Kidney (tissue), 13 donors: ENCODE measurements at regions not wholly inside any gene's neighbourhood (a gene's known extent, or its start where the extent isn't known, plus 50 kb on each side); places are given as distances from the start of the nearest gene placed in this dataset.

Experiments used
- DNase-seq, 5 donors: peaks; one replicate each; pipeline ENCODE4 v3.0.0-alpha.2; 2013 to 2020
- FAIRE-seq: peaks from 2 replicates; lab custom pipeline; 2012; peaks lifted over from hg19 to GRCh38; lab: Jason Lieb, UNC
- H3K27ac ChIP-seq, 2 donors: one replicate each; pipeline ENCODE4 v1.7.0; 2013; ENCODE audit warnings: low read depth in 2 of 2, low read length in 2 of 2, inconsistent platforms in 1 of 2
- H3K27me3 ChIP-seq: one replicate; pipeline ENCODE4 v1.7.1; 2013; ENCODE audit warnings: low read length, inconsistent platforms; ENCODE audit not compliant: control insufficient read depth, insufficient read depth
- H3K36me3 ChIP-seq, 3 donors: one replicate each; pipeline versions ENCODE4 v1.7.0 to v1.7.1; 2013; ENCODE audit warnings: low read length in 3 of 3, control low read depth in 1 of 3, inconsistent platforms in 1 of 3; ENCODE audit not compliant: insufficient read depth in 3 of 3, control insufficient read depth in 2 of 3
- H3K4me1 ChIP-seq, 3 donors: one replicate each; pipeline versions ENCODE4 v1.7.0 to v1.7.1; 2013; ENCODE audit warnings: low read length in 3 of 3, inconsistent platforms in 1 of 3, low read depth in 1 of 3; ENCODE audit not compliant: control insufficient read depth in 2 of 3, insufficient read depth in 2 of 3
- H3K4me3 ChIP-seq, 3 donors: one replicate each; pipeline versions ENCODE4 v1.7.0 to v1.8.1; 2013; ENCODE audit warnings: low read length in 3 of 3, control low read depth in 1 of 3, inconsistent platforms in 1 of 3
- H3K9ac ChIP-seq, 3 donors: one replicate each; pipeline versions ENCODE4 v1.7.0 to v1.7.1; 2013; ENCODE audit warnings: low read length in 3 of 3, control low read depth in 1 of 3, inconsistent platforms in 1 of 3
- H3K9me3 ChIP-seq, 3 donors: one replicate each; pipeline versions ENCODE4 v1.7.0 to v1.7.1; 2013; ENCODE audit warnings: low read length in 3 of 3, control low read depth in 1 of 3, inconsistent platforms in 1 of 3; ENCODE audit not compliant: control insufficient read depth in 2 of 3, insufficient read depth in 1 of 3
- CTCF ChIP-seq: IDR thresholded peaks from 3 replicates; pipeline ENCODE4 v1.5.1; 2012; ENCODE audit warnings: mild to moderate bottlenecking, moderate library complexity, borderline replicate concordance; ENCODE audit not compliant: insufficient read depth; ENCODE audit errors: extremely low read depth
- intact Hi-C: fragments of 100-400 bp; cut with DNase I; formaldehyde crosslinking; loops from one replicate; pipeline ENCODE4 v1.11.1; 2022
- donor health status: control.
- donor health status: control.
- donor health status: control.
- donor health status: control.
- donor health status: control.
- donor health status: DM: yes; HTN: yes; CAD: no.
- donor health status: Normal renal cell carcinoma (clear cell type).

GRCh38 chr9:90956026-90956810 is 154.6 kb downstream of the SYK start:
- H3K4me1 ChIP-seq = no peaks in the 10 kb centered on the region
- no peaks in the 10 kb centered on the region for H3K27me3 ChIP-seq
- no peak overlapping the region for H3K4me3 ChIP-seq
- TF ChIP-seq CTCF = no peak
- H3K9me3 ChIP-seq = no peaks in the 10 kb centered on the region
- H3K36me3 ChIP-seq = no peaks in the 10 kb centered on the region
- no peak overlapping the region for H3K27ac ChIP-seq
- DNase-seq (no peak), FAIRE-seq (no peak)
- intact Hi-C loops = no loop called here
- H3K9ac ChIP-seq = no peak overlapping the region

- Histone ChIP-seq H3K4me3 (no peak overlapping the region), H3K9ac (no peak overlapping the region), H3K4me1 (no peaks in the 10 kb centered on the region), H3K36me3 (no peaks in the 10 kb centered on the region), H3K27ac (no peak overlapping the region), H3K9me3 (no peaks in the 10 kb centered on the region), H3K27me3 (no peaks in the 10 kb centered on the region)
- DNase-seq (no peak), FAIRE-seq (no peak)
- TF ChIP-seq CTCF = no peak
- intact Hi-C loops = no loop called here
These were observed 156.7 kb downstream of the SYK start for GRCh38 chr9:90958328-90958727.

- no peak for TF ChIP-seq CTCF
- no peaks in the 10 kb centered on the region for H3K27me3 ChIP-seq
- H3K4me3 ChIP-seq = no peak overlapping the region
- no peak overlapping the region for H3K27ac ChIP-seq
- H3K36me3 ChIP-seq = no peaks in the 10 kb centered on the region
- FAIRE-seq = no peak
- DNase-seq = no peak
- intact Hi-C loops = no loop called here
- peaks cover 0 to 2% (median 0%) of the 10 kb centered on the region in 3 donors for H3K4me1 ChIP-seq
- H3K9ac ChIP-seq = no peak overlapping the region
- no peaks in the 10 kb centered on the region for H3K9me3 ChIP-seq
These were observed 159.3 kb downstream of the SYK start for GRCh38 chr9:90960941-90961340.
